VCaP (cell line): ENCODE measurements at regions not wholly inside any gene's neighbourhood (a gene's known extent, or its start where the extent isn't known, plus 50 kb on each side); places are given as distances from the start of the nearest gene placed in this dataset.

Experiments
- H3K27ac ChIP-seq: fragments of 450-650 bp; 2 replicates; pipeline ENCODE4 v1.5.1; 2017
- TF ChIP-seq, protein P1 (sequence below): fragments of 450-650 bp; conservative IDR thresholded peaks from 2 replicates; pipeline ENCODE4 v1.5.1; 2017; ENCODE audit warnings: mild to moderate bottlenecking, moderate library complexity

DNA sequence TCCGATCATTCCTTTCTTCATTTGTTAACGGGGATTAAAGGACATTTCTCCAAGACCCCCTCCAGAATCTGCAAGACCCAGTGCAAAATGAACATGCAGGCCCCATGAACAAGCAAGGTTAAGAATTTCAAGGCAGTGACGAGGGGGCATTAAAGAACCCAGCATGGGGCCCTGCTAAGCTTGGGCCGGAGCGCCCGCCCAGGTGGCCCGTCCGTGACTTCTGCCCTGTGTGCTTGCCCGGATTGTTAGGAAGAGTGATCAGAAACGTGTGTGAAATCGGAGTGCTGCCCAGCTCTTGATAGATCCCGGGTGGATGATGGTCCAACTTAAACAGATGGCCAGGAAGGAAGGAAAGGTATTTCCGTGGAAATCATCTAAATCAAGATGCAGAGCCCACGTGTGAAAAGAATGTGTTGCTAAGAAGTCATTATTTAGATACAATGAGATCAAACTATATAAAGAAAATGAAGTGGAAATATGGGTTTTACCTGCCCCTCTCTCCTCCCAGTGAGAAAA is 213.6 kb downstream of the KLF6 start:
- TF ChIP-seq, protein P1, sequence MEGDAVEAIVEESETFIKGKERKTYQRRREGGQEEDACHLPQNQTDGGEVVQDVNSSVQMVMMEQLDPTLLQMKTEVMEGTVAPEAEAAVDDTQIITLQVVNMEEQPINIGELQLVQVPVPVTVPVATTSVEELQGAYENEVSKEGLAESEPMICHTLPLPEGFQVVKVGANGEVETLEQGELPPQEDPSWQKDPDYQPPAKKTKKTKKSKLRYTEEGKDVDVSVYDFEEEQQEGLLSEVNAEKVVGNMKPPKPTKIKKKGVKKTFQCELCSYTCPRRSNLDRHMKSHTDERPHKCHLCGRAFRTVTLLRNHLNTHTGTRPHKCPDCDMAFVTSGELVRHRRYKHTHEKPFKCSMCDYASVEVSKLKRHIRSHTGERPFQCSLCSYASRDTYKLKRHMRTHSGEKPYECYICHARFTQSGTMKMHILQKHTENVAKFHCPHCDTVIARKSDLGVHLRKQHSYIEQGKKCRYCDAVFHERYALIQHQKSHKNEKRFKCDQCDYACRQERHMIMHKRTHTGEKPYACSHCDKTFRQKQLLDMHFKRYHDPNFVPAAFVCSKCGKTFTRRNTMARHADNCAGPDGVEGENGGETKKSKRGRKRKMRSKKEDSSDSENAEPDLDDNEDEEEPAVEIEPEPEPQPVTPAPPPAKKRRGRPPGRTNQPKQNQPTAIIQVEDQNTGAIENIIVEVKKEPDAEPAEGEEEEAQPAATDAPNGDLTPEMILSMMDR: no peak

GRCh38 chr10:3570855-3571266 is 214.1 kb downstream of the KLF6 start:
- TF ChIP-seq, protein P1: no peak

More for the DNA sequence above, 213.6 kb downstream of the KLF6 start:
- H3K27ac ChIP-seq: no peak overlapping the region

GRCh38 chr10:3570131-3570729 is 214.8 kb downstream of the KLF6 start:
- TF ChIP-seq, protein P1: no peak
- H3K27ac ChIP-seq: no peak overlapping the region

More at GRCh38 chr10:3570855-3571266, 214.1 kb downstream of the KLF6 start:
- no peak overlapping the region for H3K27ac ChIP-seq

DNA sequence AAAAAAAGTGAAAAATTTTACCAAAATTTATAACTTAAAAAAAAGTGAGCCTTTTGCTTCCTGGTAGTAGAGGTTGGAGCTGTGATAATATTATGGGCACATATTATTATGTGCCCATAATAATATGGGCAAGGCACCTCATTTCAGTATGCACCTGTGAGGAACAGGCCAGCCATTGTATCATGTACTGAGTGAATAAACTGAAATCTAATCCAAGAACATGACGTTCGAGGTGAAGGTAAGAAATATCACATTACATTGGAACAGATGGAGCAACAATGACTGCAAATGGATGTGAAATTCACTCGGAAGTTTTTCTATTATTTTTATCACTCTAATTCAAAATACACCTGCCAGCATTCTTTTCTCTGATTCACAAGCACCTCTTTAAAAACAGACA is 216.0 kb downstream of the KLF6 start:
- TF ChIP-seq, protein P1: no peak

GRCh38 chr10:3568392-3568791 is 216.6 kb downstream of the KLF6 start:
- TF ChIP-seq, protein P1: no peak
- no peak overlapping the region for H3K27ac ChIP-seq

More for the DNA sequence above, 216.0 kb downstream of the KLF6 start:
- H3K27ac ChIP-seq: no peak overlapping the region

- H3K27ac ChIP-seq: no peak overlapping the region
- TF ChIP-seq, protein P1: no peak
Observed at GRCh38 chr10:3567291-3567963, 217.6 kb downstream of the KLF6 start.

DNA sequence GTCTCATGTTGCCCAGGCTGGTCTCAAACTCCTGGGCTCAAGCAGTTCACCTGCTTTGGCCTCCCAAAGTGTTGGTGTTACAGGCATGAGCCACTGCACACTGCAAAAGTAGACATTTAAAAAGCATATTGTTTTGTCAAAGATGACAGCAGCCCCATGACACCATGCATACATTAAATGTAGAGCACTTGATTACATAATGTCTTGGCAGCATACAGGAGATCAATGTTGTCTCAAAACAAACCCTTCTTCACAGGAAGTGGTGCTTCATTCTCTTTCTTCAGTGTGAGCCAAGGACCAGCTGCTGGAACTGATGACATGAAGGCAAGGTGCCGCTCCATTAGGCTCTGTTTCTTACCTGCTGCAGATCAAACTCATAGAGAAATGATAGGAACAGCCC is 218.4 kb downstream of the KLF6 start:
- no peak overlapping the region for H3K27ac ChIP-seq
- TF ChIP-seq, protein P1: no peak
